Hepatocyte (in vitro differentiated cells): ENCODE measurements at regions not wholly inside any gene's neighbourhood (a gene's known extent, or its start where the extent isn't known, plus 50 kb on each side); places are given as distances from the start of the nearest gene placed in this dataset.

Source experiments
- CTCF ChIP-seq: fragments of 200-600 bp; sonication (generic); IDR thresholded peaks from 2 replicates; pipeline ENCODE4 v1.5.1; 2016; ENCODE audit warnings: antibody characterized with exemption, mild to moderate bottlenecking; ENCODE audit not compliant: poor library complexity
- EZH2 ChIP-seq: fragments of 200-600 bp; sonication (generic); IDR thresholded peaks from 2 replicates; pipeline ENCODE4 v1.6.1; 2016; ENCODE audit warnings: antibody characterized with exemption, mild to moderate bottlenecking, borderline replicate concordance
- EZH2phosphoT487 ChIP-seq: fragments of 200-600 bp; sonication (generic); IDR thresholded peaks from one replicate; pipeline ENCODE4 v1.6.1; 2018; ENCODE audit warnings: antibody characterized with exemption, mild to moderate bottlenecking, low read depth, moderate library complexity; ENCODE audit not compliant: unreplicated experiment, severe bottlenecking

- TF ChIP-seq CTCF (no peak), EZH2 (no peak), EZH2phosphoT487 (no peak)
Measured at GRCh38 chr6:21367148-21367547, 226.4 kb upstream of the SOX4 start.
